LNCaP clone FGC (cell line): ENCODE measurements at regions not wholly inside any gene's neighbourhood (a gene's known extent, or its start where the extent isn't known, plus 50 kb on each side); places are given as distances from the start of the nearest gene placed in this dataset.
A peak's percentile ranks its signal among the peaks of the same experiment; 100 is the strongest.
"Not testable (repeated sequence)": the region's sequence is repeated elsewhere in the genome, so short reads cannot be mapped to it uniquely, and the experiment has no call there.

Experiments used
- DNase-seq: peaks from one replicate; pipeline ENCODE4 v3.0.0-alpha.2; 2011; ENCODE audit warnings: low read depth
- H3K4me3 ChIP-seq: 2 replicates; pipeline ENCODE4 v1.5.1; 2011; ENCODE audit warnings: mild to moderate bottlenecking, low read depth, low read length, control low read depth
- TF ChIP-seq, protein P1 (sequence below): IDR thresholded peaks from 2 replicates; pipeline ENCODE4 v1.5.1; 2012; ENCODE audit warnings: mild to moderate bottlenecking; ENCODE audit not compliant: control insufficient read depth, insufficient read depth; ENCODE audit errors: extremely low read depth

DNA sequence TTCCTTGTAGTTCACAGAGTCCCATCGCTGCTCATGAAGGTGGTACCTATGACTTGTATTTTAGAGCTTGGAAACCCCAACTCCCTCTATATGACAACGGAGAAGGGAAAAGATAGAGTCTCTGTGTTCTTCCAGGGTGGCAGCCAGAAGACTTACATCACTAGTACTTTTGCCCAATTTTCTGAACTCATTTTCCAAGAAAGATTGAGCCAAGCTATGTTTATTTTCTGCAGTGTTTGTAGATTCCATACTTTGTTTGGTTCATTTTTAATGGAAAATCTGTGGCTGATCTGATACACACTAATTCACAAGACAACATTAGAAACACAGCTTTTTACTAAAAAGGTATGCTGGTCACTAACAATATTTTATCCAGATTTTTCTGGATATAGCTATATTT lies 60.2 kb upstream of the ATP5MC3 start:
- DNase-seq, result no peak
- TF ChIP-seq, protein P1, sequence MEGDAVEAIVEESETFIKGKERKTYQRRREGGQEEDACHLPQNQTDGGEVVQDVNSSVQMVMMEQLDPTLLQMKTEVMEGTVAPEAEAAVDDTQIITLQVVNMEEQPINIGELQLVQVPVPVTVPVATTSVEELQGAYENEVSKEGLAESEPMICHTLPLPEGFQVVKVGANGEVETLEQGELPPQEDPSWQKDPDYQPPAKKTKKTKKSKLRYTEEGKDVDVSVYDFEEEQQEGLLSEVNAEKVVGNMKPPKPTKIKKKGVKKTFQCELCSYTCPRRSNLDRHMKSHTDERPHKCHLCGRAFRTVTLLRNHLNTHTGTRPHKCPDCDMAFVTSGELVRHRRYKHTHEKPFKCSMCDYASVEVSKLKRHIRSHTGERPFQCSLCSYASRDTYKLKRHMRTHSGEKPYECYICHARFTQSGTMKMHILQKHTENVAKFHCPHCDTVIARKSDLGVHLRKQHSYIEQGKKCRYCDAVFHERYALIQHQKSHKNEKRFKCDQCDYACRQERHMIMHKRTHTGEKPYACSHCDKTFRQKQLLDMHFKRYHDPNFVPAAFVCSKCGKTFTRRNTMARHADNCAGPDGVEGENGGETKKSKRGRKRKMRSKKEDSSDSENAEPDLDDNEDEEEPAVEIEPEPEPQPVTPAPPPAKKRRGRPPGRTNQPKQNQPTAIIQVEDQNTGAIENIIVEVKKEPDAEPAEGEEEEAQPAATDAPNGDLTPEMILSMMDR, result no peak
- no peak overlapping the region for H3K4me3 ChIP-seq

GRCh38 chr2:175240033-175240432 lies 58.5 kb upstream of the ATP5MC3 start:
- not testable (repeated sequence) for H3K4me3 ChIP-seq, DNase-seq

DNA sequence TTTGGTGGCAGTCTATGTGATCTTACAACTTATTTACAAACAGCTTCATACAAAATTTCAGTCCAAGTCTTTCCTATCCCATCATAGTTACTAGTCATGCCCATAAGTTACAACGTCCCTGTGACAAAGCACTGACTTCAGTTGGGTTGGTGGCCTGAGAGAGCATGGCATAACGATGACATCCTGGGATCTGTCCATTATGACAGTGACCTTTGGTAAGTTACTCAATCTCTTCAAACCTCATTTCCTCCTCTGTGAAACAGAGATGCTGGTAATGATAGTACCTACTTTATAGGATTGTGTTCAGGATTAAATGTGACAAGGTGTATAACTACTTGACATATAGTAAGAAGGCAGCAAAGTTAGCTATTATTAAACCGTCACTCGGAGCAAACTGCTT lies 55.4 kb upstream of the ATP5MC3 start:
- H3K4me3 ChIP-seq, result no peak overlapping the region
- TF ChIP-seq, protein P1, result no peak
- DNase-seq, result no peak

DNA sequence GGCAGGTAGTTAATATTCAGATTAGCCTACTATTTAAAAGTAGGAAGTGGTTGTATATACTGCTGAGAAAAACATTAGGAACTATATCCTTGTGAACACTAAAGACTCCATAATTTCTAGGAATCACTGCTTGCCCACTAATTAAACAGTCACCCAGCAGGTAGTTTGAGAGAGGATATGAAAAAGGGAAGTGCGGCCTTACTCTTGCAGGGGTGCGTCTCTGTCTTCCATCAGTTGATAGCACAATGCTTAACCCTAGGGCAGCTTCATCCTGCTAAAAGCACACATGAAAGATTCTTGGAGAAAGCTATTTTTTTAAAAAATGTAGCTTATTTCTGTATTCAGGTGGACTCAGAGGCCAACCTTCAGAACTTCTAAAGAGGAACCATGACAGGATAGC lies 53.1 kb upstream of the ATP5MC3 start:
- TF ChIP-seq, protein P1, result no peak
- DNase-seq, result no peak
- no peak overlapping the region for H3K4me3 ChIP-seq

GRCh38 chr2:175234153-175234552 lies 52.6 kb upstream of the ATP5MC3 start:
- H3K4me3 ChIP-seq, result no peak overlapping the region
- no peak for DNase-seq
- TF ChIP-seq, protein P1, result no peak

GRCh38 chr2:175233135-175233719 lies 51.7 kb upstream of the ATP5MC3 start:
- H3K4me3 ChIP-seq, result no peak overlapping the region
- DNase-seq, result peak; percentile 78
- TF ChIP-seq, protein P1, result no peak
